SK-N-SH (cell line): ENCODE measurements at regions not wholly inside any gene's neighbourhood (a gene's known extent, or its start where the extent isn't known, plus 50 kb on each side); places are given as distances from the start of the nearest gene placed in this dataset.

ENCODE experiments used
- CTCF ChIA-PET: fragments of 300-600, 350-600 bp; formaldehyde crosslinking; extraction: SDS; loops from one replicate; lab custom pipeline; 2021; lab: Yijun Ruan, JAX
- POLR2A ChIA-PET: fragments of 350-600 bp; sonication (Branson Sonifier 250); formaldehyde crosslinking; extraction: SDS; loops from one replicate; lab custom pipeline; 2020; ENCODE audit warnings: antibody characterized with exemption, inconsistent platforms; lab: Yijun Ruan, JAX
- DNase-seq: peaks from one replicate; pipeline ENCODE4 v3.0.0; 2012
- H2AFZ ChIP-seq: fragments of 200-600 bp; sonication (generic); 2 replicates; pipeline ENCODE4 v1.8.1; 2016; ENCODE audit warnings: antibody characterized with exemption, mild to moderate bottlenecking, low read depth
- H3F3A ChIP-seq: fragments of 200-600 bp; sonication (generic); replicated peaks from 2 replicates; pipeline ENCODE3; 2016; ENCODE audit warnings: antibody characterized with exemption, mild to moderate bottlenecking; ENCODE audit not compliant: insufficient read depth
- H3K27ac ChIP-seq, 2 experiments: fragments of 200-500 bp in 1 of 2; fragments of 200-600 bp in 1 of 2; sonication (Bioruptor generic) in 1 of 2; sonication (generic), shearing (Covaris generic) in 1 of 2; 2 replicates each; pipeline versions ENCODE4 v1.5.1 to v1.6.1; 2014 to 2016; ENCODE audit warnings: low read depth in 2 of 2, inconsistent platforms in 1 of 2, low read length in 1 of 2, mild to moderate bottlenecking in 1 of 2, mixed read lengths in 1 of 2
- H3K27me3 ChIP-seq: fragments of 200-600 bp; sonication (generic), shearing (Covaris generic); 2 replicates; pipeline ENCODE4 v1.6.1; 2016; ENCODE audit warnings: mixed run types; ENCODE audit not compliant: insufficient read depth
- H3K36me3 ChIP-seq, 2 experiments: fragments of 200-500 bp in 1 of 2; fragments of 200-600 bp in 1 of 2; sonication (Bioruptor generic) in 1 of 2; sonication (generic) in 1 of 2; replicated peaks in 1 of 2; 2 replicates each; pipeline versions ENCODE3 to v1.5.1; 2014 to 2016; ENCODE audit warnings: low read length in 1 of 2, mild to moderate bottlenecking in 1 of 2; ENCODE audit not compliant: insufficient read depth in 2 of 2, control insufficient read depth in 1 of 2
- H3K4me1 ChIP-seq, 2 experiments: fragments of 200-500 bp in 1 of 2; fragments of 200-600 bp in 1 of 2; sonication (Bioruptor generic) in 1 of 2; sonication (generic), shearing (Covaris generic) in 1 of 2; 2 replicates each; pipeline versions ENCODE4 v1.5.1 to v1.6.1; 2014 to 2016; ENCODE audit warnings: low read depth in 1 of 2, low read length in 1 of 2, mixed run types in 1 of 2; ENCODE audit not compliant: insufficient read depth in 2 of 2, control insufficient read depth in 1 of 2
- H3K4me2 ChIP-seq: fragments of 200-600 bp; sonication (generic), shearing (Covaris generic); 2 replicates; pipeline ENCODE4 v1.6.1; 2017; ENCODE audit warnings: mixed run types
- H3K4me3 ChIP-seq, 2 experiments: fragments of 200-500 bp in 1 of 2; fragments of 200-600 bp in 1 of 2; sonication (Bioruptor generic) in 1 of 2; sonication (generic), shearing (Covaris generic) in 1 of 2; 2 replicates each; pipeline versions ENCODE4 v1.5.1 to v1.8.1; 2014 to 2016; ENCODE audit warnings: low read depth in 2 of 2, inconsistent platforms in 1 of 2, low read length in 1 of 2, mild to moderate bottlenecking in 1 of 2, mixed read lengths in 1 of 2, moderate library complexity in 1 of 2
- H3K79me2 ChIP-seq: fragments of 200-600 bp; sonication (generic); 2 replicates; pipeline ENCODE4 v1.8.1; 2017; ENCODE audit warnings: mild to moderate bottlenecking; ENCODE audit not compliant: insufficient read depth
- H3K9ac ChIP-seq: fragments of 200-600 bp; sonication (generic); 2 replicates; pipeline ENCODE4 v1.6.1; 2017; ENCODE audit warnings: mixed run types
- H3K9me2 ChIP-seq: fragments of 200-600 bp; sonication (generic); 2 replicates; pipeline ENCODE4 v1.6.1; 2017; ENCODE audit warnings: mixed run types
- H3K9me3 ChIP-seq: fragments of 200-600 bp; sonication (generic); 2 replicates; pipeline ENCODE4 v1.6.1; 2017; ENCODE audit warnings: mixed run types, mild to moderate bottlenecking, moderate library complexity
- H4K20me1 ChIP-seq: fragments of 200-600 bp; sonication (generic); 2 replicates; pipeline ENCODE4 v1.6.1; 2017; ENCODE audit warnings: mild to moderate bottlenecking, mixed run types; ENCODE audit not compliant: insufficient read depth
- CHD2 ChIP-seq: fragments of 150-350 bp; IDR thresholded peaks from 2 replicates; pipeline ENCODE4 v1.6.1; 2018; ENCODE audit warnings: low read length; ENCODE audit not compliant: partially characterized antibody
- EP300 ChIP-seq, 2 experiments: IDR thresholded peaks; 2 replicates each; pipeline versions ENCODE4 v1.4.0 to v1.6.1; 2012; ENCODE audit warnings: borderline replicate concordance in 1 of 2, low read depth in 1 of 2, low read length in 1 of 2
- FOXM1 ChIP-seq: IDR thresholded peaks from 2 replicates; pipeline ENCODE4 v1.4.0; 2012; ENCODE audit warnings: low read depth, mild to moderate bottlenecking
- GABPA ChIP-seq: IDR thresholded peaks from 2 replicates; pipeline ENCODE4 v1.4.0; 2012; ENCODE audit warnings: low read depth, mild to moderate bottlenecking
- MEF2A ChIP-seq: IDR thresholded peaks from 2 replicates; pipeline ENCODE4 v1.4.0; 2012; ENCODE audit warnings: low read depth, borderline replicate concordance
- POLR2AphosphoS5 ChIP-seq: IDR thresholded peaks from 2 replicates; pipeline ENCODE4 v1.6.1; 2012; ENCODE audit warnings: low read depth, low read length
- RFX5 ChIP-seq: IDR thresholded peaks from 2 replicates; pipeline ENCODE4 v1.6.1; 2012; ENCODE audit warnings: mild to moderate bottlenecking, improper control_type of control experiment, low read length
- SIN3A ChIP-seq: IDR thresholded peaks from 2 replicates; pipeline ENCODE4 v1.6.1; 2012; ENCODE audit warnings: low read depth, mild to moderate bottlenecking, low read length, moderate library complexity, borderline replicate concordance
- WGBS: methylation state at CpG from one replicate; pipeline ENCODE4 v1.1.6; 2017; ENCODE audit warnings: low lambda C conversion rate; 5-methylcytosine and 5-hydroxymethylcytosine counted together
- TF ChIP-seq, protein P1 (sequence below): IDR thresholded peaks from 2 replicates; pipeline ENCODE4 v1.6.1; 2012; ENCODE audit warnings: mild to moderate bottlenecking, low read depth, low read length, moderate library complexity
- TF ChIP-seq, protein P2 (sequence below): fragments of 150-350 bp; IDR thresholded peaks from 2 replicates; pipeline ENCODE4 v1.6.1; 2016; ENCODE audit warnings: mild to moderate bottlenecking, low read depth, low read length
- TF ChIP-seq, protein P3 (sequence below): IDR thresholded peaks from 2 replicates; pipeline ENCODE4 v1.4.0; 2012; ENCODE audit warnings: low read depth, borderline replicate concordance
- TF ChIP-seq, protein P4 (sequence below): IDR thresholded peaks from 2 replicates; pipeline ENCODE4 v1.4.0; 2012; ENCODE audit warnings: low read depth

DNA sequence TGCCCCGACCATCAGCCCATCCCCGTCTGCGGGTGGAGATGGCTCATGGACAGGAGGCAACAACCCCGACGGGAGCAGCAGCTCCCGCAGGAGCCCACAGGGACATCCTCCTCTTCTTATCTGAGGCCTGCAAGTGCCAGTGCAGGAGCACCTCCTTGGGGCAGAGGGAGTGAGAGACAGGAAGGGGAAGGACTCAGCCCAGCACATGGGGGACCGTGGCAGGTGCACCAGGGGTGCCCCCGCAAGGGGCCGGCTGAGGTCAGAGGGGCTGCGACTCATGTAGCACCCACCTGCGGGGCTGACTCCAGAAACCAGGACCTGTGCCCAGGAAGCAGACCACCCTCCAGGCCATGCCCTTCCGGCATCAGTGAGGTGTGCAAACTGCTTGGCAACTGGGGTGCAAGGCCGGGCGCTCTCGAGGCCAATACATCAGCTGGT lies 259.8 kb upstream of the ADAMTS16 start:
- Histone ChIP-seq H3K27ac (no peak overlapping the region), H3K4me1 (no peaks in the 10 kb centered on the region; a peak in 1 of 4 replicates), H3K79me2 (no peaks in the 10 kb centered on the region), H3K4me3 (no peak overlapping the region), H3K4me2 (no peak overlapping the region), H4K20me1 (no peaks in the 10 kb centered on the region), H3K9me2 (no peaks in the 10 kb centered on the region), H3K9ac (no peak overlapping the region), H2AFZ (no peak overlapping the region), H3K9me3 (no peaks in the 10 kb centered on the region), H3K36me3 (no peaks in the 10 kb centered on the region), H3K27me3 (no peaks in the 10 kb centered on the region), H3F3A (no peaks in the 10 kb centered on the region)
- CTCF ChIA-PET, result interaction anchor here (0.7 to 9.5 kb wide), 42 partner anchors 10 to 539 kb away, joined by 3 to 105 read pairs (median 5); partner anchors contain the start of genes ADAMTS16 and ICE1
- TF ChIP-seq POLR2AphosphoS5, result no peak
- no peak for TF ChIP-seq MEF2A
- TF ChIP-seq, protein P1, sequence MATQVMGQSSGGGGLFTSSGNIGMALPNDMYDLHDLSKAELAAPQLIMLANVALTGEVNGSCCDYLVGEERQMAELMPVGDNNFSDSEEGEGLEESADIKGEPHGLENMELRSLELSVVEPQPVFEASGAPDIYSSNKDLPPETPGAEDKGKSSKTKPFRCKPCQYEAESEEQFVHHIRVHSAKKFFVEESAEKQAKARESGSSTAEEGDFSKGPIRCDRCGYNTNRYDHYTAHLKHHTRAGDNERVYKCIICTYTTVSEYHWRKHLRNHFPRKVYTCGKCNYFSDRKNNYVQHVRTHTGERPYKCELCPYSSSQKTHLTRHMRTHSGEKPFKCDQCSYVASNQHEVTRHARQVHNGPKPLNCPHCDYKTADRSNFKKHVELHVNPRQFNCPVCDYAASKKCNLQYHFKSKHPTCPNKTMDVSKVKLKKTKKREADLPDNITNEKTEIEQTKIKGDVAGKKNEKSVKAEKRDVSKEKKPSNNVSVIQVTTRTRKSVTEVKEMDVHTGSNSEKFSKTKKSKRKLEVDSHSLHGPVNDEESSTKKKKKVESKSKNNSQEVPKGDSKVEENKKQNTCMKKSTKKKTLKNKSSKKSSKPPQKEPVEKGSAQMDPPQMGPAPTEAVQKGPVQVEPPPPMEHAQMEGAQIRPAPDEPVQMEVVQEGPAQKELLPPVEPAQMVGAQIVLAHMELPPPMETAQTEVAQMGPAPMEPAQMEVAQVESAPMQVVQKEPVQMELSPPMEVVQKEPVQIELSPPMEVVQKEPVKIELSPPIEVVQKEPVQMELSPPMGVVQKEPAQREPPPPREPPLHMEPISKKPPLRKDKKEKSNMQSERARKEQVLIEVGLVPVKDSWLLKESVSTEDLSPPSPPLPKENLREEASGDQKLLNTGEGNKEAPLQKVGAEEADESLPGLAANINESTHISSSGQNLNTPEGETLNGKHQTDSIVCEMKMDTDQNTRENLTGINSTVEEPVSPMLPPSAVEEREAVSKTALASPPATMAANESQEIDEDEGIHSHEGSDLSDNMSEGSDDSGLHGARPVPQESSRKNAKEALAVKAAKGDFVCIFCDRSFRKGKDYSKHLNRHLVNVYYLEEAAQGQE, result no peak
- no peak for TF ChIP-seq RFX5
- TF ChIP-seq EP300 (IDR thresholded peaks at IDR 0.05; ENCODE audit: borderline replicate concordance in 1 of 2, low read depth in 1 of 2, low read length in 1 of 2), result no peak
- TF ChIP-seq SIN3A, result no peak
- no peak for TF ChIP-seq GABPA
- TF ChIP-seq CHD2, result no peak
- TF ChIP-seq, protein P2, sequence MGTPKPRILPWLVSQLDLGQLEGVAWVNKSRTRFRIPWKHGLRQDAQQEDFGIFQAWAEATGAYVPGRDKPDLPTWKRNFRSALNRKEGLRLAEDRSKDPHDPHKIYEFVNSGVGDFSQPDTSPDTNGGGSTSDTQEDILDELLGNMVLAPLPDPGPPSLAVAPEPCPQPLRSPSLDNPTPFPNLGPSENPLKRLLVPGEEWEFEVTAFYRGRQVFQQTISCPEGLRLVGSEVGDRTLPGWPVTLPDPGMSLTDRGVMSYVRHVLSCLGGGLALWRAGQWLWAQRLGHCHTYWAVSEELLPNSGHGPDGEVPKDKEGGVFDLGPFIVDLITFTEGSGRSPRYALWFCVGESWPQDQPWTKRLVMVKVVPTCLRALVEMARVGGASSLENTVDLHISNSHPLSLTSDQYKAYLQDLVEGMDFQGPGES, result no peak
- TF ChIP-seq FOXM1, result no peak
- TF ChIP-seq, protein P3, sequence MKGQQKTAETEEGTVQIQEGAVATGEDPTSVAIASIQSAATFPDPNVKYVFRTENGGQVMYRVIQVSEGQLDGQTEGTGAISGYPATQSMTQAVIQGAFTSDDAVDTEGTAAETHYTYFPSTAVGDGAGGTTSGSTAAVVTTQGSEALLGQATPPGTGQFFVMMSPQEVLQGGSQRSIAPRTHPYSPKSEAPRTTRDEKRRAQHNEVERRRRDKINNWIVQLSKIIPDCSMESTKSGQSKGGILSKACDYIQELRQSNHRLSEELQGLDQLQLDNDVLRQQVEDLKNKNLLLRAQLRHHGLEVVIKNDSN, result no peak
- TF ChIP-seq, protein P4, sequence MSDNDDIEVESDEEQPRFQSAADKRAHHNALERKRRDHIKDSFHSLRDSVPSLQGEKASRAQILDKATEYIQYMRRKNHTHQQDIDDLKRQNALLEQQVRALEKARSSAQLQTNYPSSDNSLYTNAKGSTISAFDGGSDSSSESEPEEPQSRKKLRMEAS, result no peak
- POLR2A ChIA-PET, result interaction anchor here (0.6 kb wide), 1 partner anchor 249 kb away, joined by 3 read pairs; no protein-coding TSS in a partner anchor
- WGBS, result 72% methylated on average over 9 of the region's 15 CpGs
- DNase-seq, result no peak
